ENCODE measurements at regions not wholly inside any gene's neighbourhood (a gene's known extent, or its start where the extent isn't known, plus 50 kb on each side); places are given as distances from the start of the nearest gene placed in this dataset.

- no peak overlapping the region for H3K4me3 Mint-ChIP-seq
- no peak overlapping the region for H3K4me3 ChIP-seq (ENCODE audit: low read depth, low read length)
- no peaks in the 10 kb centered on the region for H3K36me3 ChIP-seq (ENCODE audit: control insufficient read depth, insufficient read depth, low read length)
- H3K27me3 ChIP-seq (ENCODE audit: control insufficient read depth, insufficient read depth, low read length), result no peaks in the 10 kb centered on the region
- H3K4me1 ChIP-seq (ENCODE audit: control insufficient read depth, insufficient read depth, low read length, poor library complexity, severe bottlenecking), result no peaks in the 10 kb centered on the region
- H3K4me1 Mint-ChIP-seq, result no peaks in the 10 kb centered on the region
- H3K9me3 Mint-ChIP-seq, result peaks cover 1 to 32% (median 11%) of the 10 kb centered on the region in 7 donors
- H3K27ac Mint-ChIP-seq, result no peak overlapping the region
- DNase-seq (no peak), ATAC-seq (ENCODE audit: low read depth in 2 of 2) (no peak)
- no peaks in the 10 kb centered on the region for H3K36me3 Mint-ChIP-seq
- no peak overlapping the region for H3K27ac ChIP-seq (ENCODE audit: insufficient read depth, low read length, poor library complexity, severe bottlenecking)
- H3K9me3 ChIP-seq (ENCODE audit: control insufficient read depth in 2 of 2, low read length in 2 of 2), result peaks cover 0 to 8% of the 10 kb centered on the region in 2 experiments
- H3K27me3 Mint-ChIP-seq, result no peaks in the 10 kb centered on the region
These were observed 1363.6 kb upstream of the CDH2 start for GRCh38 chr18:29540548-29540947.

DNA sequence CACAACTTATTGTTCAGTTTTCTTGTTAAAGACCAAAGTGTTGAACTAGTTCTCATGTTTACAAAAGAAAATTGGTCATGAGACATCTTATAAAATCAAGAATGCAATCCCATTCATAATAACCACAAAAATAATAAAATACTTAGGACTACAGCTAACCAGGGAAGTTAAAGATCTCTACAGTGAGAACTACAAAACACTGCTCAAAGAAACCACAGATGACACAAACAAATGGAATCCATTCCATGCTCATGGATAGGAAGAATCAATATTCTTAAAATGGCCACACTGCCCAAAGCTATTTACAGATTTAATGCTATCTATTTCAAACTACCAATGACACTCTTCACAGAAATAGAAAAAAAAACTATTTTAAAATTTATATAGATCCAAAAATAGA is 1354.8 kb upstream of the CDH2 start:
- Histone ChIP-seq H3K27ac (ENCODE audit: insufficient read depth, low read length, poor library complexity, severe bottlenecking) (no peak overlapping the region), H3K4me3 (ENCODE audit: low read depth, low read length) (no peak overlapping the region), H3K27me3 (ENCODE audit: control insufficient read depth, insufficient read depth, low read length) (no peaks in the 10 kb centered on the region), H3K36me3 (ENCODE audit: control insufficient read depth, insufficient read depth, low read length) (no peaks in the 10 kb centered on the region), H3K4me1 (ENCODE audit: control insufficient read depth, insufficient read depth, low read length, poor library complexity, severe bottlenecking) (no peaks in the 10 kb centered on the region), H3K9me3 (ENCODE audit: control insufficient read depth in 2 of 2, low read length in 2 of 2) (peaks cover 0 to 5% of the 10 kb centered on the region in 2 experiments)
- no peak overlapping the region for H3K27ac Mint-ChIP-seq
- no peaks in the 10 kb centered on the region for H3K4me1 Mint-ChIP-seq
- no peaks in the 10 kb centered on the region for H3K27me3 Mint-ChIP-seq
- no peaks in the 10 kb centered on the region for H3K36me3 Mint-ChIP-seq
- no peak overlapping the region for H3K4me3 Mint-ChIP-seq
- ATAC-seq (ENCODE audit: low read depth in 2 of 2), result no peak
- DNase-seq, result no peak
- peaks cover 5 to 31% (median 12%) of the 10 kb centered on the region in 7 donors for H3K9me3 Mint-ChIP-seq

GRCh38 chr18:29523371-29523770 is 1346.4 kb upstream of the CDH2 start:
- no peak for DNase-seq
- Mint-ChIP-seq H3K4me3 (no peak overlapping the region), H3K27me3 (no peaks in the 10 kb centered on the region), H3K9me3 (peaks cover 0 to 32% (median 6%) of the 10 kb centered on the region in 7 donors), H3K4me1 (no peaks in the 10 kb centered on the region), H3K36me3 (no peaks in the 10 kb centered on the region), H3K27ac (no peak overlapping the region)
- no peaks in the 10 kb centered on the region for H3K27me3 ChIP-seq (ENCODE audit: control insufficient read depth, insufficient read depth, low read length)
- no peak for ATAC-seq (ENCODE audit: low read depth in 2 of 2)
- H3K4me3 ChIP-seq (ENCODE audit: low read depth, low read length), result no peak overlapping the region
- no peaks in the 10 kb centered on the region for H3K4me1 ChIP-seq (ENCODE audit: control insufficient read depth, insufficient read depth, low read length, poor library complexity, severe bottlenecking)
- H3K9me3 ChIP-seq (ENCODE audit: control insufficient read depth in 2 of 2, low read length in 2 of 2), result peaks cover 3 to 5% of the 10 kb centered on the region in 2 experiments
- no peaks in the 10 kb centered on the region for H3K36me3 ChIP-seq (ENCODE audit: control insufficient read depth, insufficient read depth, low read length)
- no peak overlapping the region for H3K27ac ChIP-seq (ENCODE audit: insufficient read depth, low read length, poor library complexity, severe bottlenecking)

DNA sequence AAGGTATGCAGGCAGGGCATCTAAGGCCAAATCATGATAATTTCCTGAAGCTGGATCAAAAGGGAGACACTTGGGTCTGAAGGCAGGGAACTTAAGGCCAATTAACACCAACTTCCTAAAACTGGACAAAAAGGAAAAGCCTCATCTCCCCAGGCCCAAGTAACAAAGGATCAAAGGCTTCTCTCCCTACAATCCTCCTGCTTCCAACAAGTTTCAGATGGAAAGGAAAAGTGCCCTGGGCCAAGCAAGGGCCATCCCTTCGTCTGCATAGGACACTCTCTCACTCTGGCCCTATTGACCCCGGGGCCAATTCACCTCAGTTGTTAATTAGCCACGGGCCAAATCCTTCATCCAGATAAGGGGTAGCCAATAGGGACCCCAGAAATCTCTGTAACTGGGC is 1335.8 kb upstream of the CDH2 start:
- DNase-seq (no peak), ATAC-seq (ENCODE audit: low read depth in 2 of 2) (no peak)
- H3K27ac Mint-ChIP-seq, result no peak overlapping the region

DNA sequence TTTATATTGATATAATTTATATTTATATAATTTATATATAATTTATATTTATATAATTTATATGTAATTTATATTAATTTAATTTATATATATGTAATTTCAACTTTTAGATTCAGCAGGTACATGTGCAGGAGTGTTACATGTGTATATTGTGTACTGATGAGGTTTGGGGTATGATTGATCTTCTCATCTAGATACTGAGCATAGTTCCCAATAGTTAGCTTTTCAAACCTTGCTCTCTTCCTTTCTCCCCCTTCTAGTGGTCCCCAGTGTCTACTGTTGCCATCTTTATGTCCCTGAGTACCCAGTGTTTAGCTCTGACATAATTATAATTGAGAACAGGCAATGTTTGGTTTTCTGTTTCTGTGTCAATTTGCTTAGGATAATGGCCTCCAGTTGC is 1335.3 kb upstream of the CDH2 start:
- no peaks in the 10 kb centered on the region for H3K4me1 ChIP-seq (ENCODE audit: control insufficient read depth, insufficient read depth, low read length, poor library complexity, severe bottlenecking)
- Mint-ChIP-seq H3K4me1 (no peaks in the 10 kb centered on the region), H3K36me3 (no peaks in the 10 kb centered on the region), H3K27me3 (no peaks in the 10 kb centered on the region), H3K9me3 (peaks cover 0 to 15% (median 5%) of the 10 kb centered on the region in 7 donors), H3K4me3 (no peak overlapping the region), H3K27ac (no peak overlapping the region)
- H3K9me3 ChIP-seq (ENCODE audit: control insufficient read depth in 2 of 2, low read length in 2 of 2), result no peaks in the 10 kb centered on the region
- DNase-seq, result no peak
- ATAC-seq (ENCODE audit: low read depth in 2 of 2), result no peak
- H3K36me3 ChIP-seq (ENCODE audit: control insufficient read depth, insufficient read depth, low read length), result no peaks in the 10 kb centered on the region
- H3K4me3 ChIP-seq (ENCODE audit: low read depth, low read length), result no peak overlapping the region
- no peaks in the 10 kb centered on the region for H3K27me3 ChIP-seq (ENCODE audit: control insufficient read depth, insufficient read depth, low read length)
- H3K27ac ChIP-seq (ENCODE audit: insufficient read depth, low read length, poor library complexity, severe bottlenecking), result no peak overlapping the region

More for the DNA sequence above, 1335.8 kb upstream of the CDH2 start:
- Mint-ChIP-seq H3K36me3 (no peaks in the 10 kb centered on the region), H3K4me1 (no peaks in the 10 kb centered on the region), H3K4me3 (no peak overlapping the region), H3K27me3 (no peaks in the 10 kb centered on the region), H3K9me3 (peaks cover 0 to 12% (median 5%) of the 10 kb centered on the region in 7 donors)
- Histone ChIP-seq H3K4me3 (ENCODE audit: low read depth, low read length) (no peak overlapping the region), H3K9me3 (ENCODE audit: control insufficient read depth in 2 of 2, low read length in 2 of 2) (no peaks in the 10 kb centered on the region), H3K36me3 (ENCODE audit: control insufficient read depth, insufficient read depth, low read length) (no peaks in the 10 kb centered on the region), H3K27me3 (ENCODE audit: control insufficient read depth, insufficient read depth, low read length) (no peaks in the 10 kb centered on the region), H3K27ac (ENCODE audit: insufficient read depth, low read length, poor library complexity, severe bottlenecking) (no peak overlapping the region), H3K4me1 (ENCODE audit: control insufficient read depth, insufficient read depth, low read length, poor library complexity, severe bottlenecking) (no peaks in the 10 kb centered on the region)

GRCh38 chr18:29501952-29502351 is 1325.0 kb upstream of the CDH2 start:
- Histone ChIP-seq H3K27me3 (ENCODE audit: control insufficient read depth, insufficient read depth, low read length) (no peaks in the 10 kb centered on the region), H3K4me1 (ENCODE audit: control insufficient read depth, insufficient read depth, low read length, poor library complexity, severe bottlenecking) (no peaks in the 10 kb centered on the region), H3K9me3 (ENCODE audit: control insufficient read depth in 2 of 2, low read length in 2 of 2) (peaks cover 0 to 2% of the 10 kb centered on the region in 2 experiments), H3K27ac (ENCODE audit: insufficient read depth, low read length, poor library complexity, severe bottlenecking) (no peak overlapping the region), H3K4me3 (ENCODE audit: low read depth, low read length) (no peak overlapping the region), H3K36me3 (ENCODE audit: control insufficient read depth, insufficient read depth, low read length) (no peaks in the 10 kb centered on the region)
- no peaks in the 10 kb centered on the region for H3K27me3 Mint-ChIP-seq
- DNase-seq (no peak), ATAC-seq (ENCODE audit: low read depth in 2 of 2) (no peak)
- no peaks in the 10 kb centered on the region for H3K4me1 Mint-ChIP-seq
- H3K9me3 Mint-ChIP-seq, result peaks cover 2 to 28% (median 14%) of the 10 kb centered on the region in 7 donors
- H3K27ac Mint-ChIP-seq, result no peak overlapping the region
- no peak overlapping the region for H3K4me3 Mint-ChIP-seq
- no peaks in the 10 kb centered on the region for H3K36me3 Mint-ChIP-seq

DNA sequence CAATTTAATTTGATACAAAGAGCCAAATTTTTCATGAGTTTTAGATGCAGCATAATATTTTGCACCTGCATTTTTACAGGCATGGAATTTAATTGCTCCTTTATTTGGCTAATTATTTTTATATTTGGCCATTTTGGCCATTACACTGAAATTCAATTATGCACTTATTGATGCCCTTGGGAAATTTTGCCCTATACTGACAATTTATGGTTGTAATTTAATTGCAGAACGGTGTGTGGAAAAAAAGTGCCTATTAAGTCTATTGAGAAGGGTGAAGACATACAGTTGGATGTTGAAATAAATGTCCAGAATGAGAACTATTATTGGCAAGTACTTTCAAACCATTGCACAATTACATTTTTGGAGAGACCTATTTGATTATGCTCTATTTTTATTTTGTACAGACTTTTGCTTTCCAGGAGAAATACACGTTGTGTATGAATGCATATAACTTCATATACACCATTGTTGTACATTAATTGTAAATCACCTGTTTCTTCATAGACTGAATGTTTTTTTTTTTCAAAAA is 1319.3 kb upstream of the CDH2 start:
- no peaks in the 10 kb centered on the region for H3K27me3 ChIP-seq (ENCODE audit: control insufficient read depth, insufficient read depth, low read length)
- H3K36me3 ChIP-seq (ENCODE audit: control insufficient read depth, insufficient read depth, low read length), result no peaks in the 10 kb centered on the region
- ATAC-seq (ENCODE audit: low read depth in 2 of 2) (no peak), DNase-seq (no peak)
- Mint-ChIP-seq H3K4me3 (no peak overlapping the region), H3K27ac (no peak overlapping the region), H3K4me1 (no peaks in the 10 kb centered on the region), H3K27me3 (no peaks in the 10 kb centered on the region), H3K36me3 (no peaks in the 10 kb centered on the region), H3K9me3 (peaks cover 0 to 25% (median 8%) of the 10 kb centered on the region in 7 donors)
- H3K27ac ChIP-seq (ENCODE audit: insufficient read depth, low read length, poor library complexity, severe bottlenecking), result no peak overlapping the region
- H3K4me1 ChIP-seq (ENCODE audit: control insufficient read depth, insufficient read depth, low read length, poor library complexity, severe bottlenecking), result no peaks in the 10 kb centered on the region
- no peak overlapping the region for H3K4me3 ChIP-seq (ENCODE audit: low read depth, low read length)
- H3K9me3 ChIP-seq (ENCODE audit: control insufficient read depth in 2 of 2, low read length in 2 of 2), result peaks cover 0 to 5% of the 10 kb centered on the region in 2 experiments

GRCh38 chr18:29494371-29494770 is 1317.4 kb upstream of the CDH2 start:
- Histone ChIP-seq H3K9me3 (ENCODE audit: control insufficient read depth in 2 of 2, low read length in 2 of 2) (peaks cover 2 to 4% of the 10 kb centered on the region in 2 experiments), H3K27ac (ENCODE audit: insufficient read depth, low read length, poor library complexity, severe bottlenecking) (no peak overlapping the region), H3K4me3 (ENCODE audit: low read depth, low read length) (no peak overlapping the region), H3K27me3 (ENCODE audit: control insufficient read depth, insufficient read depth, low read length) (no peaks in the 10 kb centered on the region), H3K36me3 (ENCODE audit: control insufficient read depth, insufficient read depth, low read length) (no peaks in the 10 kb centered on the region), H3K4me1 (ENCODE audit: control insufficient read depth, insufficient read depth, low read length, poor library complexity, severe bottlenecking) (no peaks in the 10 kb centered on the region)
- no peak for DNase-seq
- H3K27me3 Mint-ChIP-seq, result no peaks in the 10 kb centered on the region
- no peak overlapping the region for H3K4me3 Mint-ChIP-seq
- H3K27ac Mint-ChIP-seq, result no peak overlapping the region
- no peaks in the 10 kb centered on the region for H3K4me1 Mint-ChIP-seq
- H3K36me3 Mint-ChIP-seq, result no peaks in the 10 kb centered on the region
- no peak for ATAC-seq (ENCODE audit: low read depth in 2 of 2)
- H3K9me3 Mint-ChIP-seq, result peaks cover 0 to 22% (median 8%) of the 10 kb centered on the region in 7 donors

Data from CD4-positive, CD25-positive, alpha-beta regulatory T cell (primary cell).